ENCODE measurements at regions not wholly inside any gene's neighbourhood (a gene's known extent, or its start where the extent isn't known, plus 50 kb on each side); places are given as distances from the start of the nearest gene placed in this dataset.

DNA sequence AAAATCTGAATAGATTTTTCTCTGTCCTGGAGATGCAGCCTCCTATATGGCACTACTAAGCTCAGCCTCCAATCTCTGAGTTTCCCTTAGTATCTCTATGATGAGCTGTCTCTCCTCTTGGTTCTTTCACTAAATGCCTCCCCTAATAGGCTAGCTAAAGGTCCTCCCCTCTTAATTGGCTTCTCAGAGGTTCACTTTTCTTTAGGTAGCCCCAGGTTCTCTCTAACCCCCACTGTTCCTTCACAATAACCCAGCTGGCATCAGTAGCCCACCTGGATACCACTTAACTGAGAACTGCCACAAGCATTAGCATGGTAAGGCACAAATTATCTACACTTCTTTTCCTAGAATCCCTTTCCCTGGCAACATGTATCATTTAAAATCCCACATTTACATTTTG lies 523.2 kb downstream of the IGSF11 start:
- in situ Hi-C loops (cut with MboI; ENCODE audit: low pct_ligation_motif_present in 1 of 4, low pct_unique_long_range_greater_than_20kb in 1 of 4, low sequenced_read_pairs in 3 of 4) (no loop called here), intact Hi-C loops (cut with DNase I; ENCODE audit: low total_unique reads) (no loop called here)
- TF ChIP-seq EP300 (IDR thresholded peaks at IDR 0.05; ENCODE audit: low read depth) (no peak), POLR2AphosphoS5 (IDR thresholded peaks at IDR 0.05) (no peak), POLR2A (IDR thresholded peaks at IDR 0.05) (no peak)
- TF ChIP-seq, protein P1, sequence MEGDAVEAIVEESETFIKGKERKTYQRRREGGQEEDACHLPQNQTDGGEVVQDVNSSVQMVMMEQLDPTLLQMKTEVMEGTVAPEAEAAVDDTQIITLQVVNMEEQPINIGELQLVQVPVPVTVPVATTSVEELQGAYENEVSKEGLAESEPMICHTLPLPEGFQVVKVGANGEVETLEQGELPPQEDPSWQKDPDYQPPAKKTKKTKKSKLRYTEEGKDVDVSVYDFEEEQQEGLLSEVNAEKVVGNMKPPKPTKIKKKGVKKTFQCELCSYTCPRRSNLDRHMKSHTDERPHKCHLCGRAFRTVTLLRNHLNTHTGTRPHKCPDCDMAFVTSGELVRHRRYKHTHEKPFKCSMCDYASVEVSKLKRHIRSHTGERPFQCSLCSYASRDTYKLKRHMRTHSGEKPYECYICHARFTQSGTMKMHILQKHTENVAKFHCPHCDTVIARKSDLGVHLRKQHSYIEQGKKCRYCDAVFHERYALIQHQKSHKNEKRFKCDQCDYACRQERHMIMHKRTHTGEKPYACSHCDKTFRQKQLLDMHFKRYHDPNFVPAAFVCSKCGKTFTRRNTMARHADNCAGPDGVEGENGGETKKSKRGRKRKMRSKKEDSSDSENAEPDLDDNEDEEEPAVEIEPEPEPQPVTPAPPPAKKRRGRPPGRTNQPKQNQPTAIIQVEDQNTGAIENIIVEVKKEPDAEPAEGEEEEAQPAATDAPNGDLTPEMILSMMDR (IDR thresholded peaks at IDR 0.05): no peak
- Histone ChIP-seq H3K9me3 (no peaks in the 10 kb centered on the region), H3K36me3 (no peaks in the 10 kb centered on the region), H3K27me3 (no peaks in the 10 kb centered on the region), H3K4me3 (no peak overlapping the region), H3K27ac (no peak overlapping the region), H3K4me1 (no peaks in the 10 kb centered on the region)
- no peak for DNase-seq

DNA sequence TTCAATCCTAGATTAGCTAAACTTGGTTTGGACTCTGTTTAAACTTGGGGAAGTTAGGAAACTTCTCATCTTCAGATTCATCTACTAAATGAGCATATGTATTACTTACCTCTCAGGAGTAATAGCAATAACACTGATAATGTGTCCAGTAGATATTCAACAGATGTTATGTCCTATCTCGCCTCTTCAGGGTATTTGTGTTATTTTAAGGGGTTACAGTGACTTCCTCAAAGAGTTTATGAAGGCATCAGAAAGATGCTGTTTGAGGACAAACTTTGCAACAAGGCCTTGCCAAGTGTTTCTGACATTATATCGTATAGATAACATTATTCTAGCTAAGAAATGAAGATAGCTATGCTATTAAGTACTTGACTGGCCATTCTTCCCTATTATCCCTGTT lies 522.3 kb downstream of the IGSF11 start:
- intact Hi-C loops (cut with DNase I; ENCODE audit: low total_unique reads) (no loop called here), in situ Hi-C loops (cut with MboI; ENCODE audit: low pct_ligation_motif_present in 1 of 4, low pct_unique_long_range_greater_than_20kb in 1 of 4, low sequenced_read_pairs in 3 of 4) (no loop called here)
- no peaks in the 10 kb centered on the region for H3K9me3 ChIP-seq
- 81 to 83% methylated on average over 1 to 2 of the region's 2 CpGs for WGBS, 2 donors (ENCODE audit: low coverage in 1 of 2)
- TF ChIP-seq POLR2A (IDR thresholded peaks at IDR 0.05) (no peak), POLR2AphosphoS5 (IDR thresholded peaks at IDR 0.05) (no peak), EP300 (IDR thresholded peaks at IDR 0.05; ENCODE audit: low read depth) (no peak)
- TF ChIP-seq, protein P1 (IDR thresholded peaks at IDR 0.05): no peak
- no peaks in the 10 kb centered on the region for H3K4me1 ChIP-seq
- no peaks in the 10 kb centered on the region for H3K27me3 ChIP-seq
- no peak for DNase-seq
- no peaks in the 10 kb centered on the region for H3K36me3 ChIP-seq
- H3K4me3 ChIP-seq: no peak overlapping the region
- no peak overlapping the region for H3K27ac ChIP-seq

DNA sequence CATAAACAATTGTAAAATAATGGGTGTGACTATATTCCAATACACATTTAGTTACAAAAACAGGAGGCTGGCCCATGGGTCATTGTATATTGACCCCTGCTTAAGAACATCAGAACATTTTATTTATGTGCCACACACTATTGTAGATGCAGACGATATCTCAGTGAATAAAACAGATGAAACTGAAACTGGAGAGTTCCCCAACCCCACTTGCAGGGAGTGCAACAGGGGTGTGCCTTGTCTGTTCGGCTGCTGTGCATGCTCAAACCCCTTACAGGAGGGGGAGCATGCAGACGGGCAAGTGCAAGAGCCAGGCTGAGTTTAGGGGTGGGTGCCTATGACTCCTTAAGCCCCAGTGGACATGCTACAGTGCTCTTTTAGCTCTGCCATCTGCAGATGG lies 509.6 kb downstream of the IGSF11 start:
- no peak for DNase-seq
- no peak overlapping the region for H3K4me3 ChIP-seq
- in situ Hi-C loops (cut with MboI; ENCODE audit: low pct_ligation_motif_present in 1 of 4, low pct_unique_long_range_greater_than_20kb in 1 of 4, low sequenced_read_pairs in 3 of 4) (no loop called here), intact Hi-C loops (cut with DNase I; ENCODE audit: low total_unique reads) (no loop called here)
- H3K4me1 ChIP-seq: no peaks in the 10 kb centered on the region
- no peak for TF ChIP-seq EP300 (IDR thresholded peaks at IDR 0.05; ENCODE audit: low read depth)
- no peak for TF ChIP-seq POLR2AphosphoS5 (IDR thresholded peaks at IDR 0.05)
- TF ChIP-seq, protein P1 (IDR thresholded peaks at IDR 0.05): no peak
- H3K27me3 ChIP-seq: no peaks in the 10 kb centered on the region
- H3K27ac ChIP-seq: no peak overlapping the region
- H3K9me3 ChIP-seq: no peaks in the 10 kb centered on the region
- no peaks in the 10 kb centered on the region for H3K36me3 ChIP-seq
- WGBS, 2 donors (ENCODE audit: low coverage in 1 of 2): 60 to 66% methylated on average over 2 to 3 of the region's 3 CpGs

DNA sequence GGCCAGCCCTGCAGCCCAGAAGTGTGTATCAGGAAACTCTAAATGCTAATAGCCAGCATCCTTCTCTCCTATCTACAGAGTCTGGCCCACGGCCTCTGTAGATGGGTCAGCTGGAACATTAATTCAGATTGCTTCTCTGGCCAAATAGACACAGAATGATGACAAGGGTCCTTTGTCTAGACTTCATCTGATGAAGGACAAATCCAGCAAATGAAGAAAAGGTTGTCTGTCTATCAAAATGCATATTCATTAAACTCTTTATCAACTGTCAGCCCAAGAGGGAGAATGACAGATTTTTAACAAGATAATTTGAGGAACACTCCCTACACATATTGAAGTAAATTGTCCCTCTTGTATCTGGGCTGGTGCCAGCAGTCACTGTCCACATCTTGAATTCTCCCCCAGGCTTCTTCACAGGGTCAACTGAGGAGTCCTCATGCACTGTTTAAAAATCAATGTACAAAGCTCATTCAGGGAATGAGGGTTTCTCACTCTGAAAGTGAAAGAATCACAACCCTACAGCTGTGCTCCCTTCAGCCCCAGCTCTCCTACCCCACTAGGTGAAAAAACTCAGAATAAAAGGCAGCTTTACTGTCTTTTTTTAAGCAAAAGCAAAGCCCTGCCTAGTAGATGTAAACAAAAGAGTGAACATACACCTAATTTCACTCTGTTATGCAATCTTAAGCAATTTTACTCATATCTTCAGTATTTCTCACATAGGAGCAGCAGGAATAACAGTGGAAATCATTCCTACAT lies 507.7 kb downstream of the IGSF11 start:
- in situ Hi-C loops (cut with MboI; ENCODE audit: low pct_ligation_motif_present in 1 of 4, low pct_unique_long_range_greater_than_20kb in 1 of 4, low sequenced_read_pairs in 3 of 4) (no loop called here), intact Hi-C loops (cut with DNase I; ENCODE audit: low total_unique reads) (no loop called here)
- no peak overlapping the region for H3K4me3 ChIP-seq
- no peaks in the 10 kb centered on the region for H3K9me3 ChIP-seq
- DNase-seq: no peak
- H3K36me3 ChIP-seq: no peaks in the 10 kb centered on the region
- no peak for TF ChIP-seq POLR2AphosphoS5 (IDR thresholded peaks at IDR 0.05)
- TF ChIP-seq POLR2A (IDR thresholded peaks at IDR 0.05): no peak
- no peak for TF ChIP-seq EP300 (IDR thresholded peaks at IDR 0.05; ENCODE audit: low read depth)
- TF ChIP-seq, protein P1 (IDR thresholded peaks at IDR 0.05): no peak
- H3K27ac ChIP-seq: no peak overlapping the region
- H3K4me1 ChIP-seq: no peaks in the 10 kb centered on the region
- WGBS, 2 donors (ENCODE audit: low coverage in 1 of 2): 65 to 83% methylated on average over 1 of the region's 1 CpG
- no peaks in the 10 kb centered on the region for H3K27me3 ChIP-seq

Measured in transverse colon (tissue), 4 donors.